Glutamatergic neuron (in vitro differentiated cells): ENCODE measurements at regions not wholly inside any gene's neighbourhood (a gene's known extent, or its start where the extent isn't known, plus 50 kb on each side); places are given as distances from the start of the nearest gene placed in this dataset.
"Not testable (repeated sequence)": the region's sequence is repeated elsewhere in the genome, so short reads cannot be mapped to it uniquely, and the experiment has no call there.

Experiments used
- DNase-seq: peaks from one replicate; pipeline ENCODE4 v3.0.0; 2022
- H3K27ac Mint-ChIP-seq: one replicate; pipeline ENCODE4 v1.8.0; 2020; ENCODE audit warnings: mild to moderate bottlenecking, mixed read lengths, inconsistent platforms; ENCODE audit not compliant: unreplicated experiment
- H3K27me3 Mint-ChIP-seq: one replicate; pipeline ENCODE4 v1.8.0; 2020; ENCODE audit warnings: mild to moderate bottlenecking, moderate library complexity, mixed read lengths, inconsistent platforms; ENCODE audit not compliant: unreplicated experiment
- H3K36me3 Mint-ChIP-seq: one replicate; pipeline ENCODE4 v1.8.0; 2020; ENCODE audit warnings: mild to moderate bottlenecking, mixed read lengths, inconsistent platforms; ENCODE audit not compliant: unreplicated experiment
- H3K4me1 Mint-ChIP-seq: one replicate; pipeline ENCODE4 v1.8.0; 2020; ENCODE audit warnings: mild to moderate bottlenecking, low read depth, mixed read lengths, inconsistent platforms; ENCODE audit not compliant: unreplicated experiment
- H3K4me3 Mint-ChIP-seq: one replicate; pipeline ENCODE4 v1.8.0; 2020; ENCODE audit warnings: mild to moderate bottlenecking, mixed read lengths, inconsistent platforms; ENCODE audit not compliant: unreplicated experiment
- H3K9me3 Mint-ChIP-seq: one replicate; pipeline ENCODE4 v1.8.0; 2020; ENCODE audit warnings: mild to moderate bottlenecking, moderate library complexity, mixed read lengths, inconsistent platforms; ENCODE audit not compliant: unreplicated experiment
- CTCF ChIP-seq: fragments of 200-600 bp; sonication (generic); IDR thresholded peaks from one replicate; pipeline ENCODE4 v1.5.0; 2021; ENCODE audit not compliant: partially characterized antibody, unreplicated experiment

GRCh38 chr4:125794989-125795388, 480.2 kb downstream of the FAT4 start:
- H3K27ac Mint-ChIP-seq = no peak overlapping the region
- no peaks in the 10 kb centered on the region for H3K36me3 Mint-ChIP-seq
- TF ChIP-seq CTCF = no peak
- no peak for DNase-seq
- peaks cover 4% of the 10 kb centered on the region for H3K9me3 Mint-ChIP-seq
- no peak overlapping the region for H3K4me3 Mint-ChIP-seq
- H3K4me1 Mint-ChIP-seq = peaks cover 17% of the 10 kb centered on the region
- peaks cover 4% of the 10 kb centered on the region for H3K27me3 Mint-ChIP-seq

- no peak for TF ChIP-seq CTCF
- Mint-ChIP-seq H3K4me1 (peaks cover 23% of the 10 kb centered on the region), H3K4me3 (peak overlapping the region; percentile 76), H3K9me3 (peaks cover 4% of the 10 kb centered on the region), H3K27me3 (peaks cover 4% of the 10 kb centered on the region), H3K27ac (peak overlapping the region; percentile 95), H3K36me3 (no peaks in the 10 kb centered on the region)
- no peak for DNase-seq
These were observed 481.4 kb downstream of the FAT4 start for GRCh38 chr4:125796138-125796537.

GRCh38 chr4:125797621-125798020, 482.9 kb downstream of the FAT4 start:
- not testable (repeated sequence) for H3K4me3 Mint-ChIP-seq, H3K36me3 Mint-ChIP-seq, H3K27me3 Mint-ChIP-seq, DNase-seq, H3K9me3 Mint-ChIP-seq
- Mint-ChIP-seq H3K27ac (peak overlapping the region; percentile 28), H3K4me1 (peaks cover 23% of the 10 kb centered on the region)

- no peak overlapping the region for H3K4me3 Mint-ChIP-seq
- no peak overlapping the region for H3K27ac Mint-ChIP-seq
- TF ChIP-seq CTCF = no peak
- peaks cover 10% of the 10 kb centered on the region for H3K4me1 Mint-ChIP-seq
- no peaks in the 10 kb centered on the region for H3K36me3 Mint-ChIP-seq
- no peak for DNase-seq
- H3K27me3 Mint-ChIP-seq = no peaks in the 10 kb centered on the region
- peaks cover under 1% of the 10 kb centered on the region for H3K9me3 Mint-ChIP-seq
These were observed 486.6 kb downstream of the FAT4 start for GRCh38 chr4:125801373-125801772.

GRCh38 chr4:125801924-125802323, 487.2 kb downstream of the FAT4 start:
- no peaks in the 10 kb centered on the region for H3K36me3 Mint-ChIP-seq

More at GRCh38 chr4:125801924-125802323, 487.2 kb downstream of the FAT4 start:
- Mint-ChIP-seq H3K9me3 (no peaks in the 10 kb centered on the region), H3K4me3 (no peak overlapping the region), H3K27ac (no peak overlapping the region), H3K4me1 (peaks cover 8% of the 10 kb centered on the region), H3K27me3 (no peaks in the 10 kb centered on the region)
- DNase-seq = no peak
- TF ChIP-seq CTCF = no peak
